AG04449 (cell line): ENCODE measurements at regions not wholly inside any gene's neighbourhood (a gene's known extent, or its start where the extent isn't known, plus 50 kb on each side); places are given as distances from the start of the nearest gene placed in this dataset.

Experiments
- CTCF ChIA-PET: fragments of 350-600 bp; formaldehyde crosslinking; extraction: SDS; loops from one replicate; lab custom pipeline; 2021; ENCODE audit warnings: antibody characterized with exemption; lab: Yijun Ruan, JAX
- POLR2A ChIA-PET: fragments of 400-600, 350-600 bp; formaldehyde crosslinking; extraction: SDS; loops from one replicate; lab custom pipeline; 2020; ENCODE audit warnings: antibody characterized with exemption, inconsistent platforms; lab: Yijun Ruan, JAX
- DNase-seq: peaks from one replicate; pipeline ENCODE4 v3.0.0-alpha.2; 2010; ENCODE audit warnings: low read depth, low spot score
- H3K4me3 ChIP-seq: 2 replicates; pipeline ENCODE4 v1.5.1; 2011; ENCODE audit warnings: low read depth, mild to moderate bottlenecking, control low read depth, low read length
- TF ChIP-seq, protein P1 (sequence below): IDR thresholded peaks from one replicate; pipeline ENCODE4 v1.5.1; 2011; ENCODE audit warnings: mild to moderate bottlenecking, moderate library complexity, low read length, control low read depth, inconsistent platforms; ENCODE audit not compliant: insufficient read depth; ENCODE audit errors: missing control alignments

DNA sequence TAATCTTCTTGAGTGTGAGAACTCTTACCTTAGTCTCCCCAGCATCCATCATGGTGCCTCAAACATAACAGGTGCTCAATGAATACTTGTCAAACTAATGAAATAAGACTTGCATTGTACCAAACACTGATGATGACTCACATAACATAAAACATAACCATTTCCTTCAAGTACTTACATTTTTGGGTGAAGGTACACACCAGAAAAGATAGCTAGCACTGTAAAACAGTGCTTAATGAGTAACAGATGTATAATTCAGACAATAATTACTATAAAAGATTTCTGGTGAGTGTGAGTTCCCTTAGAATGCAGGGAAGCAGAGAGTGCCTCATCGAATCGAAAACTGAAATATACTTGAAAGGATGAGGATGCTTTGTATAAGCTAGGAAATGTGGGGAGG, 70.1 kb upstream of the HCCS start:
- ChIA-PET CTCF (interaction anchor here (2.0 kb wide), 1 partner anchor 60 kb away, joined by 4 read pairs; no protein-coding TSS in a partner anchor), POLR2A (no interaction called here)
- no peak overlapping the region for H3K4me3 ChIP-seq
- no peak for DNase-seq
- TF ChIP-seq, protein P1, sequence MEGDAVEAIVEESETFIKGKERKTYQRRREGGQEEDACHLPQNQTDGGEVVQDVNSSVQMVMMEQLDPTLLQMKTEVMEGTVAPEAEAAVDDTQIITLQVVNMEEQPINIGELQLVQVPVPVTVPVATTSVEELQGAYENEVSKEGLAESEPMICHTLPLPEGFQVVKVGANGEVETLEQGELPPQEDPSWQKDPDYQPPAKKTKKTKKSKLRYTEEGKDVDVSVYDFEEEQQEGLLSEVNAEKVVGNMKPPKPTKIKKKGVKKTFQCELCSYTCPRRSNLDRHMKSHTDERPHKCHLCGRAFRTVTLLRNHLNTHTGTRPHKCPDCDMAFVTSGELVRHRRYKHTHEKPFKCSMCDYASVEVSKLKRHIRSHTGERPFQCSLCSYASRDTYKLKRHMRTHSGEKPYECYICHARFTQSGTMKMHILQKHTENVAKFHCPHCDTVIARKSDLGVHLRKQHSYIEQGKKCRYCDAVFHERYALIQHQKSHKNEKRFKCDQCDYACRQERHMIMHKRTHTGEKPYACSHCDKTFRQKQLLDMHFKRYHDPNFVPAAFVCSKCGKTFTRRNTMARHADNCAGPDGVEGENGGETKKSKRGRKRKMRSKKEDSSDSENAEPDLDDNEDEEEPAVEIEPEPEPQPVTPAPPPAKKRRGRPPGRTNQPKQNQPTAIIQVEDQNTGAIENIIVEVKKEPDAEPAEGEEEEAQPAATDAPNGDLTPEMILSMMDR: no peak

DNA sequence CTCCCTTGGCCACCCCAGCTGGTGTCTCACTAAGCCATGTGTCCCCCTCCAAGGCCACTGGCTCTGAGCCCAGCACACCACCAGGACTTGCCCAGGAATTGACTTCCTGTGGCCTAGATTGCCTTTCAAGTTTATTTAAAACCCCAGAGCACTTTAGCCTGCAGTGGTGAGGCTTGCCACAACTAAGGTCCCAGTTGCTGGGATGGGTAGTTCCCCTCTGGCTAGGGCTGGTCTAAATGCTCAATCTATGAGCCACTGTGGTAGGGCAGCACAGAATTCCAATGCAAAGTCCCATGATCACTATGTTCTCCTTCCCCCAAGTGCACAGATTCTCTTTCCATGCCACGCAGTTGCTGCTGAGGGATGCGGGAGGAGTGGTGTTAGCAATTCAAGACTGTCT, 61.1 kb upstream of the HCCS start:
- H3K4me3 ChIP-seq: no peak overlapping the region
- TF ChIP-seq, protein P1: no peak
- CTCF ChIA-PET: no interaction called here
- POLR2A ChIA-PET: no interaction called here
- no peak for DNase-seq

DNA sequence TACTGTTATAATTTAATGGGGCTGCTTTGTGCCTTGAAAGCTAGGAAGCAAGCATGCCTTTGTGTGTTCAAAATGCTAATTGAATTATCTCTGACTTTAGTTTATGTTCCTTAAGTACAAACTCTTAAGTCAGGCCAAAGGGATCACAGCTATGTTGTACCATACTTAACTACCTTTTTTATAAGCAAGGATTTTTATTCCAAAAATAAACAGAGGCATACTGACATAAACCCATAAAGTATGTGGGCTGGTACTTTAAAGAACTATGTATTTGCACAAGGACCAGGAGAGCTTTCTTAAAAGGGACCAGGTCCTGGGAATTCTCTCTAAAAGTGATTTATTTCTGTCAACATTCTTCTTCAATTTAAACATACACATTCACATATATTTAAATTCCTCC, 57.8 kb upstream of the HCCS start:
- no peak for DNase-seq
- POLR2A ChIA-PET: no interaction called here
- TF ChIP-seq, protein P1: no peak
- no peak overlapping the region for H3K4me3 ChIP-seq
- CTCF ChIA-PET: no interaction called here

DNA sequence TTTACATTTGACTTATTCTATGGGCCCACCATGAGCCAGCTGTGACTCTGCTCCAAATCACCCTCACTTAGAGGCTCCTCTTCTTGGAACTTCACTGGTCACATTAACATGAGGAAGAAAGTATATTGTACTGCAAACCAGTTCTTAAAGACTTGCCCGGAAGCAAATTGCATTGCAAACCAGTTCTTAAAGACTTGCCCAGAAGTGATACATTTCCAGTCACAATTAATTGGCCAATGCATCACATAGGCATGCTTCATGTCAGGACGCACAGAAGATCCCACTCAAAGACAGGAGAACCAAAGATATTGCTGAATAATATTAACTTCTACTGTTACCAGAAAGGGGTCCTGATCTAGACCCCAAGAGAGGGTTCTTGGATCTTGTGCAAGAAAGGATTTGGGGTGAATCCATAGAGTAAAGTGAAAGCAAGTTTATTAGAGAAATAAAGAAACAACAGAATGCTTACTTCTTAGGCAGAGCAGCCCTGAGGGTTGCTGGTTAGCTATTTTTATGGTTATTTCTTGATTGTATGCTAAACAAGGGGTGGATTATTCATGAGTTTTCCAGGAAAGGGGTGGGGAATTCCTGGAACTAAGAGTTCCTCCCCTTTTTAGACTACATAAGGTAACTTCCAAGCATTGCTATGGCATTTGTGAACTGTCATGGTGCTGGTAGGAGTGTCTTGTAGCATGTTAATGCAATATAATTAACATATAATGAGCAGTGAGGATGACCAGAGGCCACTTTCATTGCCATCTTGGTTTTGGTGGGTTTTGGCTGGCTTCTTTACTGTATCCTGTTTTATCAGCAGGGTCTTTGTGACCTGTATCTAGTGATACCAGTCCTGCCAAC, 54.6 kb upstream of the HCCS start:
- ChIA-PET POLR2A (no interaction called here), CTCF (no interaction called here)
- DNase-seq: no peak
- TF ChIP-seq, protein P1: no peak
- no peak overlapping the region for H3K4me3 ChIP-seq

DNA sequence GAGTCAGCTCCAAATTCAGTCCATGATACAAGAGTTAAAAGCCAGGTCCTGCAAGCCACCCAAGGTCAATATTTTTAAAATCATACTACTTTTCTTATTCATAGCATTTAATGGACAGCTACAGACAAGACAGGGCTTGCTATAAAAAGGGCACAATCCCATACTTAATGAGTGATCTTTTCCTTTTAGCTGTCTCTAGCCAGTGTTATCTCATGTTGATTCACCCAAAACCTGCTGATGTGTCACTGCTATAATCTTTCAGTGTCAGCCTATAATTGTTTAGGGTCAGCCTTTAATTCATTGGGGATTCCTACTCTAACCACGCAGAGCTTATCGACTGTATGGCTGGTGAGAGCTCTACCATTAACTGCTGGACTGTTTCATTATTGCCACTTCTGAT, 51.2 kb upstream of the HCCS start:
- CTCF ChIA-PET: no interaction called here
- POLR2A ChIA-PET: no interaction called here
- TF ChIP-seq, protein P1: no peak
- no peak for DNase-seq
- no peak overlapping the region for H3K4me3 ChIP-seq
